ENCODE measurements at regions not wholly inside any gene's neighbourhood (a gene's known extent, or its start where the extent isn't known, plus 50 kb on each side); places are given as distances from the start of the nearest gene placed in this dataset.

- DNase-seq, result peak; percentile 10
Observed at GRCh38 chr4:122309988-122310626, 68.7 kb upstream of the ADAD1 start.

- DNase-seq, result no peak
Observed at GRCh38 chr4:122313006-122313646, 65.7 kb upstream of the ADAD1 start.

GRCh38 chr4:122326908-122327307 is 51.9 kb upstream of the ADAD1 start:
- no peak for DNase-seq

GRCh38 chr4:122328893-122329292 is 49.9 kb upstream of the ADAD1 start:
- DNase-seq, result no peak
